ENCODE measurements at regions not wholly inside any gene's neighbourhood (a gene's known extent, or its start where the extent isn't known, plus 50 kb on each side); places are given as distances from the start of the nearest gene placed in this dataset.

- no peak for TF ChIP-seq CTCF (IDR thresholded peaks at IDR 0.05)
- no peak for TF ChIP-seq POLR2A (IDR thresholded peaks at IDR 0.05)
Observed at GRCh38 chr9:118711843-118712242, 657.4 kb downstream of the BRINP1 start.
